HEK293T (cell line): ENCODE measurements at regions not wholly inside any gene's neighbourhood (a gene's known extent, or its start where the extent isn't known, plus 50 kb on each side); places are given as distances from the start of the nearest gene placed in this dataset.

Experiments
- ARNT ChIP-seq: fragments of 450-650 bp; IDR thresholded peaks from 2 replicates; pipeline ENCODE4 v1.6.1; 2017; ENCODE audit warnings: mild to moderate bottlenecking
- BHLHE40 ChIP-seq: fragments of 450-650 bp; IDR thresholded peaks from 2 replicates; pipeline ENCODE4 v1.6.1; 2016; ENCODE audit warnings: mild to moderate bottlenecking, moderate library complexity, borderline replicate concordance
- FOXM1 ChIP-seq: fragments of 450-650 bp; IDR thresholded peaks from 2 replicates; pipeline ENCODE4 v1.6.1; 2017; ENCODE audit warnings: mild to moderate bottlenecking, borderline replicate concordance
- NFRKB ChIP-seq: fragments of 450-650 bp; IDR thresholded peaks from 2 replicates; pipeline ENCODE4 v1.6.1; 2016; ENCODE audit warnings: mild to moderate bottlenecking, moderate library complexity
- SP1 ChIP-seq: fragments of 450-650 bp; IDR thresholded peaks from 2 replicates; pipeline ENCODE4 v1.6.1; 2017

DNA sequence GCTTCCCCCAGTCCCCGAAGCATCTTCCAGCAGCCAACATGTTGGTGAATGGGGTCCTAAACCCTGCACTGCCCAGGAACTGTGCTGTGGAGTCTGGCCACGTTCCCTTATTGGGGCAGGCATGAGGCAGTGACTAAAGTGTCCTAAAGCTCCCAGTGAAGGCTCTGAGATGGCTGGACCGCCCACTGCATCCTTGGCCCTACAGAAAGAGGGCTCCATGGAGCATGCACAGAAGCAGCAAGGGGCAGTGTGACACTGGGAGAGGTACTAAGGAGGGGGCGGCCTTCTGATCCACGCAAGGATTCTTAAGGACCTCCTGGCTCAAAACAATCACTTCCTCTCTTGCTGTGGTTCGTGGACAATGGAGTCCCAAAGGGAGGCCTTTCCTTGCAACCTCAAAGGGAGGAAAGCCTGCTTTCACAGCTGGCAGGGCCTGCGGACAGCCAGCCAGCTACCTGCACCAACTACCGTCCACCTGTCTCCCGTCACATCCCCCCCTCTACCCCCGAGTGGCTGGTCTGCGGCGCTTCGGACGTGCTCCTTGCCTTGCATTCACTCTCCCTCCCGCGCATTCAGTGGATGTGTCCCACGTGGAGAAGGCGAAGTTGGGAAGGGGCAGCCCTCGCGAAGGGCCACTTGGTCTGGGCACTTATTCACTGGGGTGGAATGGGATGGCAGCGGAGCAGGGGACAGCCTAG, 63.9 kb upstream of the STARD13 start:
- TF ChIP-seq ARNT (no peak), BHLHE40 (no peak), NFRKB (no peak), SP1 (no peak), FOXM1 (no peak)
